Spleen (tissue), 7 donors: ENCODE measurements at regions not wholly inside any gene's neighbourhood (a gene's known extent, or its start where the extent isn't known, plus 50 kb on each side); places are given as distances from the start of the nearest gene placed in this dataset.

ENCODE experiments used
- CTCF ChIP-seq, 11 experiments: fragments of 200-600 bp in 7 of 11; fragments of 450-650 bp in 4 of 11; sonication (generic) in 4 of 11; IDR thresholded peaks in 8 of 11; conservative IDR thresholded peaks in 3 of 11; 1 replicate in 7 of 11; 2 replicates in 4 of 11; pipeline versions ENCODE4 v1.4.0 to v1.8.0; 2016 to 2021; ENCODE audit warnings: antibody characterized with exemption in 11 of 11, inconsistent platforms in 4 of 11, mild to moderate bottlenecking in 1 of 11
- POLR2A ChIP-seq, 3 donors: fragments of 450-650 bp; IDR thresholded peaks; one replicate each; pipeline ENCODE4 v1.5.1; 2017; ENCODE audit warnings: antibody characterized with exemption in 3 of 3, mild to moderate bottlenecking in 1 of 3
- donor health status: DM: no; HTN: no; CAD: no; lungs with moderate emphysema.
- donor health status: DM: no; HTN: no; CAD: no.
- donor health status: DM: no; HTN: no; CAD: no.

- TF ChIP-seq CTCF (IDR thresholded peaks at IDR 0.05 in 8 of 11, conservative IDR thresholded peaks at IDR 0.05 in 3 of 11) (no peak), POLR2A (IDR thresholded peaks at IDR 0.05) (no peak)
Observed at GRCh38 chr10:127804696-127805095, 67.7 kb downstream of the FOXI2 start.
